MCF 10A (cell line): ENCODE measurements at regions not wholly inside any gene's neighbourhood (a gene's known extent, or its start where the extent isn't known, plus 50 kb on each side); places are given as distances from the start of the nearest gene placed in this dataset.

ENCODE experiments used
- BruUV-seq: library from RNA; stranded (reverse); fragments of 400-500 nt; replicated peaks from 2 replicates; lab custom pipeline; 2021; lab: Mats Ljungman, UMichigan
- CTCF ChIA-PET: fragments of 300-600 bp; sonication (Branson Sonifier 250); formaldehyde crosslinking; extraction: SDS; loops from one replicate; lab custom pipeline; 2021; ENCODE audit warnings: antibody characterized with exemption, inconsistent platforms; lab: Yijun Ruan, JAX
- POLR2A ChIA-PET: fragments of 300-600, 350-650 bp; sonication (Branson Sonifier 250); formaldehyde crosslinking; extraction: SDS; loops from one replicate; lab custom pipeline; 2020; ENCODE audit warnings: antibody characterized with exemption, inconsistent platforms; lab: Yijun Ruan, JAX
- DNase-seq: peaks from one replicate; pipeline ENCODE4 v3.0.0-alpha.2; 2018; ENCODE audit not compliant: unreplicated experiment
- H3K27ac Mint-ChIP-seq: one replicate; pipeline ENCODE4 v1.8.0; 2022; ENCODE audit warnings: mild to moderate bottlenecking, low read depth, mixed read lengths; ENCODE audit not compliant: unreplicated experiment
- H3K27me3 Mint-ChIP-seq: one replicate; pipeline ENCODE4 v1.8.0; 2022; ENCODE audit warnings: mixed read lengths; ENCODE audit not compliant: insufficient read depth, unreplicated experiment
- H3K36me3 Mint-ChIP-seq: one replicate; pipeline ENCODE4 v1.8.0; 2022; ENCODE audit warnings: mild to moderate bottlenecking, moderate library complexity, mixed read lengths; ENCODE audit not compliant: insufficient read depth, unreplicated experiment
- H3K4me1 Mint-ChIP-seq: one replicate; pipeline ENCODE4 v1.8.0; 2022; ENCODE audit warnings: mixed read lengths; ENCODE audit not compliant: insufficient read depth, unreplicated experiment
- H3K4me3 Mint-ChIP-seq: one replicate; pipeline ENCODE4 v1.8.0; 2022; ENCODE audit warnings: mild to moderate bottlenecking, moderate library complexity, mixed read lengths; ENCODE audit not compliant: unreplicated experiment
- H3K9me3 Mint-ChIP-seq: one replicate; pipeline ENCODE4 v1.8.0; 2022; ENCODE audit warnings: mixed read lengths; ENCODE audit not compliant: unreplicated experiment
- CTCF ChIP-seq: fragments of 200-600 bp; IDR thresholded peaks from one replicate; pipeline ENCODE4 v1.8.0; 2022; ENCODE audit warnings: antibody characterized with exemption, mild to moderate bottlenecking; ENCODE audit not compliant: unreplicated experiment
- intact Hi-C: fragments of 100-400 bp; cut with micrococcal nuclease; formaldehyde crosslinking; loops from 2 replicates; pipeline ENCODE4 v1.14.1; 2022

GRCh38 chr12:69119770-69120169, 119.6 kb upstream of the CPSF6 start:
- TF ChIP-seq CTCF, result no peak
- no peak overlapping the region for H3K4me3 Mint-ChIP-seq
- H3K27me3 Mint-ChIP-seq, result no peaks in the 10 kb centered on the region
- DNase-seq, result no peak
- POLR2A ChIA-PET, result no interaction called here
- no peaks in the 10 kb centered on the region for H3K36me3 Mint-ChIP-seq
- H3K4me1 Mint-ChIP-seq, result no peaks in the 10 kb centered on the region
- BruUV-seq, result no TSS peak
- no peak overlapping the region for H3K27ac Mint-ChIP-seq
- no peaks in the 10 kb centered on the region for H3K9me3 Mint-ChIP-seq
- CTCF ChIA-PET, result no interaction called here
- intact Hi-C loops, result no loop called here

- no peaks in the 10 kb centered on the region for H3K4me1 Mint-ChIP-seq
- ChIA-PET POLR2A (interaction anchor here (0.6 kb wide), 1 partner anchor 10 kb away, joined by 4 read pairs; no protein-coding TSS in a partner anchor), CTCF (interaction anchor here (0.6 kb wide), 1 partner anchor 45 kb away, joined by 3 read pairs; no protein-coding TSS in a partner anchor)
- no peak for TF ChIP-seq CTCF
- no peaks in the 10 kb centered on the region for H3K27me3 Mint-ChIP-seq
- no peak overlapping the region for H3K4me3 Mint-ChIP-seq
- no peak overlapping the region for H3K27ac Mint-ChIP-seq
- BruUV-seq, result no TSS peak
- H3K36me3 Mint-ChIP-seq, result no peaks in the 10 kb centered on the region
- intact Hi-C loops, result no loop called here
- no peak for DNase-seq
- H3K9me3 Mint-ChIP-seq, result no peaks in the 10 kb centered on the region
Measured at GRCh38 chr12:69120354-69120753, 119.0 kb upstream of the CPSF6 start.

GRCh38 chr12:69123311-69123710, 116.1 kb upstream of the CPSF6 start:
- intact Hi-C loops, result no loop called here
- Mint-ChIP-seq H3K27ac (no peak overlapping the region), H3K9me3 (no peaks in the 10 kb centered on the region), H3K27me3 (no peaks in the 10 kb centered on the region), H3K4me1 (no peaks in the 10 kb centered on the region), H3K4me3 (no peak overlapping the region), H3K36me3 (no peaks in the 10 kb centered on the region)
- no peak for DNase-seq
- POLR2A ChIA-PET, result interaction anchor here (0.6 kb wide), 1 partner anchor 10 kb away, joined by 3 read pairs; no protein-coding TSS in a partner anchor
- no peak for TF ChIP-seq CTCF
- BruUV-seq, result no TSS peak
- CTCF ChIA-PET, result interaction anchor here (0.6 kb wide), 1 partner anchor 261 kb away, joined by 3 read pairs; no protein-coding TSS in a partner anchor

- Mint-ChIP-seq H3K4me3 (no peak overlapping the region), H3K36me3 (no peaks in the 10 kb centered on the region), H3K9me3 (no peaks in the 10 kb centered on the region), H3K27ac (no peak overlapping the region), H3K4me1 (no peaks in the 10 kb centered on the region), H3K27me3 (no peaks in the 10 kb centered on the region)
- ChIA-PET CTCF (interaction anchor here (0.6 to 0.7 kb wide), 2 partner anchors 86 to 262 kb away, joined by 3 to 4 read pairs; no protein-coding TSS in a partner anchor), POLR2A (no interaction called here)
- intact Hi-C loops, result no loop called here
- DNase-seq, result no peak
- BruUV-seq, result no TSS peak
- no peak for TF ChIP-seq CTCF
Measured at GRCh38 chr12:69123919-69124638, 115.3 kb upstream of the CPSF6 start.
